OCI-LY7 (cell line): ENCODE measurements at regions not wholly inside any gene's neighbourhood (a gene's known extent, or its start where the extent isn't known, plus 50 kb on each side); places are given as distances from the start of the nearest gene placed in this dataset.

ENCODE experiments used
- EZH2phosphoT487 ChIP-seq: fragments of 200-600 bp; sonication (generic); IDR thresholded peaks from 2 replicates; pipeline ENCODE4 v1.6.1; 2018; ENCODE audit warnings: low read depth, borderline replicate concordance, mild to moderate bottlenecking, mixed run types, antibody characterized with exemption, low read length, moderate library complexity, mixed read lengths
- TF ChIP-seq, protein P1 (sequence below): fragments of 200-600 bp; sonication (generic); conservative IDR thresholded peaks from 2 replicates; pipeline ENCODE4 v1.5.1; 2014; ENCODE audit warnings: mild to moderate bottlenecking, antibody characterized with exemption, low read length, moderate library complexity, mixed read lengths

GRCh38 chr2:175633227-175633626, 368.8 kb downstream of the LNPK start:
- TF ChIP-seq, protein P1, sequence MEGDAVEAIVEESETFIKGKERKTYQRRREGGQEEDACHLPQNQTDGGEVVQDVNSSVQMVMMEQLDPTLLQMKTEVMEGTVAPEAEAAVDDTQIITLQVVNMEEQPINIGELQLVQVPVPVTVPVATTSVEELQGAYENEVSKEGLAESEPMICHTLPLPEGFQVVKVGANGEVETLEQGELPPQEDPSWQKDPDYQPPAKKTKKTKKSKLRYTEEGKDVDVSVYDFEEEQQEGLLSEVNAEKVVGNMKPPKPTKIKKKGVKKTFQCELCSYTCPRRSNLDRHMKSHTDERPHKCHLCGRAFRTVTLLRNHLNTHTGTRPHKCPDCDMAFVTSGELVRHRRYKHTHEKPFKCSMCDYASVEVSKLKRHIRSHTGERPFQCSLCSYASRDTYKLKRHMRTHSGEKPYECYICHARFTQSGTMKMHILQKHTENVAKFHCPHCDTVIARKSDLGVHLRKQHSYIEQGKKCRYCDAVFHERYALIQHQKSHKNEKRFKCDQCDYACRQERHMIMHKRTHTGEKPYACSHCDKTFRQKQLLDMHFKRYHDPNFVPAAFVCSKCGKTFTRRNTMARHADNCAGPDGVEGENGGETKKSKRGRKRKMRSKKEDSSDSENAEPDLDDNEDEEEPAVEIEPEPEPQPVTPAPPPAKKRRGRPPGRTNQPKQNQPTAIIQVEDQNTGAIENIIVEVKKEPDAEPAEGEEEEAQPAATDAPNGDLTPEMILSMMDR: no peak
- TF ChIP-seq EZH2phosphoT487: no peak
